Liver (tissue), 8 donors: ENCODE measurements at regions not wholly inside any gene's neighbourhood (a gene's known extent, or its start where the extent isn't known, plus 50 kb on each side); places are given as distances from the start of the nearest gene placed in this dataset.

Experiments used
- DNase-seq: peaks from one replicate; pipeline ENCODE4 v3.0.0-alpha.2; 2017; ENCODE audit warnings: low spot score
- H3K27ac ChIP-seq, 2 donors: one replicate each; pipeline ENCODE4 v1.7.0; 2013; ENCODE audit warnings: inconsistent platforms in 2 of 2, low read length in 2 of 2, control low read depth in 1 of 2, low read depth in 1 of 2, mild to moderate bottlenecking in 1 of 2
- H3K27me3 ChIP-seq, 4 donors: one replicate each; pipeline versions ENCODE4 v1.6.1 to v1.7.0; 2013; ENCODE audit warnings: low read length in 3 of 4, inconsistent platforms in 1 of 4, mild to moderate bottlenecking in 1 of 4, moderate library complexity in 1 of 4; ENCODE audit not compliant: control insufficient read depth in 4 of 4, insufficient read depth in 4 of 4
- H3K36me3 ChIP-seq, 4 donors: one replicate each; pipeline versions ENCODE4 v1.6.1 to v1.7.0; 2013; ENCODE audit warnings: low read length in 3 of 4, mild to moderate bottlenecking in 3 of 4, low read depth in 1 of 4, moderate library complexity in 1 of 4; ENCODE audit not compliant: control insufficient read depth in 4 of 4, insufficient read depth in 3 of 4
- H3K4me1 ChIP-seq, 4 donors: one replicate each; pipeline versions ENCODE4 v1.6.1 to v1.7.0; 2013; ENCODE audit warnings: low read length in 3 of 4, mild to moderate bottlenecking in 3 of 4, moderate library complexity in 1 of 4; ENCODE audit not compliant: control insufficient read depth in 4 of 4, insufficient read depth in 4 of 4
- H3K4me3 ChIP-seq, 3 donors: one replicate each; pipeline versions ENCODE4 v1.6.1 to v1.7.0; 2013; ENCODE audit warnings: low read length in 3 of 3, control low read depth in 1 of 3, low read depth in 1 of 3, mild to moderate bottlenecking in 1 of 3
- H3K9ac ChIP-seq, 2 donors: one replicate each; pipeline ENCODE4 v1.7.0; 2013; ENCODE audit warnings: low read length in 2 of 2, mild to moderate bottlenecking in 2 of 2, moderate library complexity in 2 of 2, control low read depth in 1 of 2, low read depth in 1 of 2
- H3K9me3 ChIP-seq, 4 donors: one replicate each; pipeline versions ENCODE4 v1.6.1 to v1.7.0; 2013; ENCODE audit warnings: low read length in 3 of 4; ENCODE audit not compliant: control insufficient read depth in 4 of 4
- ATF3 ChIP-seq: IDR thresholded peaks from 2 replicates; pipeline ENCODE4 v1.6.1; 2016; ENCODE audit warnings: antibody characterized with exemption
- EGR1 ChIP-seq, 2 donors: IDR thresholded peaks; 2 replicates each; pipeline ENCODE4 v1.6.1; 2016 to 2018; ENCODE audit warnings: antibody characterized with exemption in 2 of 2, low read depth in 2 of 2
- FOXA1 ChIP-seq: IDR thresholded peaks from 2 replicates; pipeline ENCODE4 v1.6.1; 2016; ENCODE audit warnings: antibody characterized with exemption
- FOXA2 ChIP-seq: IDR thresholded peaks from 2 replicates; pipeline ENCODE4 v1.6.1; 2016; ENCODE audit warnings: antibody characterized with exemption
- GABPA ChIP-seq, 2 donors: IDR thresholded peaks in 1 of 2; conservative IDR thresholded peaks in 1 of 2; 2 replicates each; pipeline ENCODE4 v1.6.1; 2016; ENCODE audit warnings: antibody characterized with exemption in 2 of 2, mild to moderate bottlenecking in 1 of 2, moderate library complexity in 1 of 2
- HNF4A ChIP-seq, 2 donors: conservative IDR thresholded peaks; 2 replicates each; pipeline ENCODE4 v1.6.1; 2016; ENCODE audit warnings: antibody characterized with exemption in 2 of 2, mild to moderate bottlenecking in 2 of 2
- HNF4G ChIP-seq: IDR thresholded peaks from 2 replicates; pipeline ENCODE4 v1.6.1; 2016; ENCODE audit warnings: antibody characterized with exemption
- JUND ChIP-seq, 2 donors: IDR thresholded peaks; 2 replicates each; pipeline ENCODE4 v1.6.1; 2016; ENCODE audit warnings: antibody characterized with exemption in 2 of 2
- NR2F2 ChIP-seq: IDR thresholded peaks from 2 replicates; pipeline ENCODE4 v1.6.1; 2016; ENCODE audit warnings: antibody characterized with exemption
- RAD21 ChIP-seq, 2 donors: IDR thresholded peaks; 2 replicates each; pipeline ENCODE4 v1.6.1; 2016; ENCODE audit warnings: antibody characterized with exemption in 2 of 2, mild to moderate bottlenecking in 2 of 2
- RXRA ChIP-seq, 2 donors: IDR thresholded peaks; 2 replicates each; pipeline ENCODE4 v1.6.1; 2017 to 2018; ENCODE audit warnings: antibody characterized with exemption in 2 of 2, mild to moderate bottlenecking in 1 of 2
- SP1 ChIP-seq: IDR thresholded peaks from 2 replicates; pipeline ENCODE4 v1.6.1; 2018; ENCODE audit warnings: antibody characterized with exemption, mild to moderate bottlenecking
- YY1 ChIP-seq: IDR thresholded peaks from 2 replicates; pipeline ENCODE4 v1.6.1; 2016; ENCODE audit warnings: antibody characterized with exemption, mild to moderate bottlenecking
- WGBS: extraction: QIAGEN DNeasy Blood & Tissue Kit; methylation state at CpG from one replicate; pipeline ENCODE4 v1.1.7; 2013; 5-methylcytosine and 5-hydroxymethylcytosine counted together
- TF ChIP-seq, protein P1 (sequence below): fragments of 150-350 bp; IDR thresholded peaks from 2 replicates; pipeline ENCODE4 v1.5.1; 2017; ENCODE audit warnings: improper control_type of control experiment, low read depth, low read length; ENCODE audit not compliant: missing input control
- TF ChIP-seq, protein P2 (sequence below): IDR thresholded peaks from 2 replicates; pipeline ENCODE4 v1.6.1; 2016; ENCODE audit warnings: antibody characterized with exemption, mild to moderate bottlenecking
- TF ChIP-seq, protein P3 (sequence below): IDR thresholded peaks from 2 replicates; pipeline ENCODE4 v1.6.1; 2016; ENCODE audit warnings: antibody characterized with exemption
- donor health status: healthy.
- donor health status: healthy.
- donor health status: healthy.
- donor health status: healthy.
- donor health status: healthy.

DNA sequence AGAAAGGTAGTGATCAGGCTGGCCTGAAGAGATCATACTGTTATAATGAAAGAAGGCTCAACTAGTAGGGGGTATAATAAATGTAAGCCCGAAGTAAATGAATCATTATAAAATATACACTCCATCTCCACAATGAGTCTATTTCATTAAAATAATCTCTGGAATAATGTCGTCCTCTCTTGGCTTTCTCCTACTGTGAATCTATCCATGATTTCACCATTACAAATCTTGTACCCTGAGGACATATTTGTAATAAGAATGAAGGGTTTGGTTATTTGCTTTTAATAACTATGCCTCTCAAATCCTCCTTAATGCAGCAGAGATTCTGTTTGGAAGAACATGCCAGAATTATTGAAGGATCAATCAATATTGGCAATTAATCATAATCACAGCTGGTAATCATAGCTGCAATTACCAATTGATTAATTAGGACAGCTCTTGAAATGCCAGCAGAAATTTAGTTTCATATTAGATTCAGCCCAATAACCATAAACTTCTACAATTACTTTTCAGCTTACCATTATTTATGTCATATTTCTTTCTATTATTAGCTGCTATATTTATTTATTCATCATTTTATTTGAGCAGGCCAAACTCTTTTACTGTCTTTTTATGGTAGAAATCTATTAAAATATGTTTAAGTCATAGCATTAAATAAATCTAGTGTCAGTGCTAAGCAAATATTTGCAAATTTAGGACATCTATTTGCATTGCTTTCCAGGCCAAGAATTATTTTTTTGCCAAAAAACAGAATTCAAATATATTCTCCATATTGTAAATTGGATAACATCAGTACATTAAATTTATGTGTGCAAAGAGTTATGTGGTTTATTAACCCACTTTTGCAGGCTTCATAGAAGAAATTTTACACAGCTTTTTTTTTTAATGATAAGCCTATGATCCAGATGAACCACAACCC lies 588.4 kb upstream of the LRRC4C start:
- no peak for DNase-seq
- Histone ChIP-seq H3K36me3 (no peaks in the 10 kb centered on the region), H3K9ac (no peak overlapping the region), H3K4me3 (no peak overlapping the region), H3K27ac (no peak overlapping the region), H3K27me3 (peaks cover 0 to 3% (median 0%) of the 10 kb centered on the region in 4 donors), H3K4me1 (no peaks in the 10 kb centered on the region), H3K9me3 (peaks cover 0 to 2% (median 0%) of the 10 kb centered on the region in 4 donors)
- TF ChIP-seq JUND (IDR thresholded peaks at IDR 0.05) (no peak), HNF4A (conservative IDR thresholded peaks at IDR 0.05) (no peak), FOXA1 (no peak), ATF3 (no peak), RAD21 (IDR thresholded peaks at IDR 0.05) (no peak), NR2F2 (no peak), YY1 (no peak), SP1 (no peak), RXRA (IDR thresholded peaks at IDR 0.05) (no peak), EGR1 (IDR thresholded peaks at IDR 0.05; ENCODE audit: low read depth in 2 of 2) (no peak), HNF4G (no peak)
- TF ChIP-seq, protein P1, sequence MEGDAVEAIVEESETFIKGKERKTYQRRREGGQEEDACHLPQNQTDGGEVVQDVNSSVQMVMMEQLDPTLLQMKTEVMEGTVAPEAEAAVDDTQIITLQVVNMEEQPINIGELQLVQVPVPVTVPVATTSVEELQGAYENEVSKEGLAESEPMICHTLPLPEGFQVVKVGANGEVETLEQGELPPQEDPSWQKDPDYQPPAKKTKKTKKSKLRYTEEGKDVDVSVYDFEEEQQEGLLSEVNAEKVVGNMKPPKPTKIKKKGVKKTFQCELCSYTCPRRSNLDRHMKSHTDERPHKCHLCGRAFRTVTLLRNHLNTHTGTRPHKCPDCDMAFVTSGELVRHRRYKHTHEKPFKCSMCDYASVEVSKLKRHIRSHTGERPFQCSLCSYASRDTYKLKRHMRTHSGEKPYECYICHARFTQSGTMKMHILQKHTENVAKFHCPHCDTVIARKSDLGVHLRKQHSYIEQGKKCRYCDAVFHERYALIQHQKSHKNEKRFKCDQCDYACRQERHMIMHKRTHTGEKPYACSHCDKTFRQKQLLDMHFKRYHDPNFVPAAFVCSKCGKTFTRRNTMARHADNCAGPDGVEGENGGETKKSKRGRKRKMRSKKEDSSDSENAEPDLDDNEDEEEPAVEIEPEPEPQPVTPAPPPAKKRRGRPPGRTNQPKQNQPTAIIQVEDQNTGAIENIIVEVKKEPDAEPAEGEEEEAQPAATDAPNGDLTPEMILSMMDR, result no peak
- TF ChIP-seq, protein P2, sequence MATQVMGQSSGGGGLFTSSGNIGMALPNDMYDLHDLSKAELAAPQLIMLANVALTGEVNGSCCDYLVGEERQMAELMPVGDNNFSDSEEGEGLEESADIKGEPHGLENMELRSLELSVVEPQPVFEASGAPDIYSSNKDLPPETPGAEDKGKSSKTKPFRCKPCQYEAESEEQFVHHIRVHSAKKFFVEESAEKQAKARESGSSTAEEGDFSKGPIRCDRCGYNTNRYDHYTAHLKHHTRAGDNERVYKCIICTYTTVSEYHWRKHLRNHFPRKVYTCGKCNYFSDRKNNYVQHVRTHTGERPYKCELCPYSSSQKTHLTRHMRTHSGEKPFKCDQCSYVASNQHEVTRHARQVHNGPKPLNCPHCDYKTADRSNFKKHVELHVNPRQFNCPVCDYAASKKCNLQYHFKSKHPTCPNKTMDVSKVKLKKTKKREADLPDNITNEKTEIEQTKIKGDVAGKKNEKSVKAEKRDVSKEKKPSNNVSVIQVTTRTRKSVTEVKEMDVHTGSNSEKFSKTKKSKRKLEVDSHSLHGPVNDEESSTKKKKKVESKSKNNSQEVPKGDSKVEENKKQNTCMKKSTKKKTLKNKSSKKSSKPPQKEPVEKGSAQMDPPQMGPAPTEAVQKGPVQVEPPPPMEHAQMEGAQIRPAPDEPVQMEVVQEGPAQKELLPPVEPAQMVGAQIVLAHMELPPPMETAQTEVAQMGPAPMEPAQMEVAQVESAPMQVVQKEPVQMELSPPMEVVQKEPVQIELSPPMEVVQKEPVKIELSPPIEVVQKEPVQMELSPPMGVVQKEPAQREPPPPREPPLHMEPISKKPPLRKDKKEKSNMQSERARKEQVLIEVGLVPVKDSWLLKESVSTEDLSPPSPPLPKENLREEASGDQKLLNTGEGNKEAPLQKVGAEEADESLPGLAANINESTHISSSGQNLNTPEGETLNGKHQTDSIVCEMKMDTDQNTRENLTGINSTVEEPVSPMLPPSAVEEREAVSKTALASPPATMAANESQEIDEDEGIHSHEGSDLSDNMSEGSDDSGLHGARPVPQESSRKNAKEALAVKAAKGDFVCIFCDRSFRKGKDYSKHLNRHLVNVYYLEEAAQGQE, result no peak
- TF ChIP-seq, protein P3, sequence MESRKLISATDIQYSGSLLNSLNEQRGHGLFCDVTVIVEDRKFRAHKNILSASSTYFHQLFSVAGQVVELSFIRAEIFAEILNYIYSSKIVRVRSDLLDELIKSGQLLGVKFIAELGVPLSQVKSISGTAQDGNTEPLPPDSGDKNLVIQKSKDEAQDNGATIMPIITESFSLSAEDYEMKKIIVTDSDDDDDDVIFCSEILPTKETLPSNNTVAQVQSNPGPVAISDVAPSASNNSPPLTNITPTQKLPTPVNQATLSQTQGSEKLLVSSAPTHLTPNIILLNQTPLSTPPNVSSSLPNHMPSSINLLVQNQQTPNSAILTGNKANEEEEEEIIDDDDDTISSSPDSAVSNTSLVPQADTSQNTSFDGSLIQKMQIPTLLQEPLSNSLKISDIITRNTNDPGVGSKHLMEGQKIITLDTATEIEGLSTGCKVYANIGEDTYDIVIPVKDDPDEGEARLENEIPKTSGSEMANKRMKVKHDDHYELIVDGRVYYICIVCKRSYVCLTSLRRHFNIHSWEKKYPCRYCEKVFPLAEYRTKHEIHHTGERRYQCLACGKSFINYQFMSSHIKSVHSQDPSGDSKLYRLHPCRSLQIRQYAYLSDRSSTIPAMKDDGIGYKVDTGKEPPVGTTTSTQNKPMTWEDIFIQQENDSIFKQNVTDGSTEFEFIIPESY, result no peak
- WGBS, result 75% methylated on average over 2 of the region's 2 CpGs

- Histone ChIP-seq H3K9me3 (peaks cover 0 to 2% (median 0%) of the 10 kb centered on the region in 4 donors), H3K27ac (no peak overlapping the region), H3K27me3 (peaks cover 0 to 3% (median 0%) of the 10 kb centered on the region in 4 donors), H3K36me3 (no peaks in the 10 kb centered on the region), H3K9ac (no peak overlapping the region), H3K4me1 (no peaks in the 10 kb centered on the region), H3K4me3 (no peak overlapping the region)
- no peak for DNase-seq
- TF ChIP-seq FOXA2 (no peak), GABPA (IDR thresholded peaks at IDR 0.05 in 1 of 2, conservative IDR thresholded peaks at IDR 0.05 in 1 of 2) (no peak), RAD21 (IDR thresholded peaks at IDR 0.05) (no peak), NR2F2 (no peak), SP1 (no peak)
- 81% methylated on average over 1 of the region's 1 CpG for WGBS
These were observed 589.7 kb upstream of the LRRC4C start for GRCh38 chr11:42049186-42049585.
